Nucleus accumbens (tissue), 56 donors: ENCODE measurements at regions not wholly inside any gene's neighbourhood (a gene's known extent, or its start where the extent isn't known, plus 50 kb on each side); places are given as distances from the start of the nearest gene placed in this dataset.
"Not testable (repeated sequence)": the region's sequence is repeated elsewhere in the genome, so short reads cannot be mapped to it uniquely, and the experiment has no call there.

Experiments used
- DNase-seq, 56 donors: peaks; one replicate each; lab custom pipeline; 2025; lab: John Stamatoyannopoulos, UW

DNA sequence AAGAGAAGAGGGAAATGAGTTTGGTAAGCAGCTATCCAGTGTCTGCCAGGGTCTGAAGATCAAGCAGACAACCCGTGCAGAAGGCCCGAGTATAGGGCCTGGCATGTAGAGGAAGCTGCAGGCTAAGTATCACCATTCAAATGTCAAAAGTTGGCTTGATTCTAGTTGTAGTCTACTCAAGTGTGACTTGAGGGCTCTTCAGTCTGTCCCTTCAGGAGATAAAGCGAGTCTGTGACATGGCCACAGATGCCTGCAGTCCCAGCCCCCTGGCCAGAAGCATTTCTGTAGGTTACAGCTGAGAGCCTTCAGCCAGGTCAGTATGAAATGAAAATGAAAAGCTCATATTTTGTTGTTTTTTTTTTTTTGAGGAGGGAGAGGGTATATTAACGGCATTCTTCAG lies 97.8 kb upstream of the EEPD1 start:
- DNase-seq, result no peak

GRCh38 chr7:36057323-36057722 lies 95.7 kb upstream of the EEPD1 start:
- no peak for DNase-seq

DNA sequence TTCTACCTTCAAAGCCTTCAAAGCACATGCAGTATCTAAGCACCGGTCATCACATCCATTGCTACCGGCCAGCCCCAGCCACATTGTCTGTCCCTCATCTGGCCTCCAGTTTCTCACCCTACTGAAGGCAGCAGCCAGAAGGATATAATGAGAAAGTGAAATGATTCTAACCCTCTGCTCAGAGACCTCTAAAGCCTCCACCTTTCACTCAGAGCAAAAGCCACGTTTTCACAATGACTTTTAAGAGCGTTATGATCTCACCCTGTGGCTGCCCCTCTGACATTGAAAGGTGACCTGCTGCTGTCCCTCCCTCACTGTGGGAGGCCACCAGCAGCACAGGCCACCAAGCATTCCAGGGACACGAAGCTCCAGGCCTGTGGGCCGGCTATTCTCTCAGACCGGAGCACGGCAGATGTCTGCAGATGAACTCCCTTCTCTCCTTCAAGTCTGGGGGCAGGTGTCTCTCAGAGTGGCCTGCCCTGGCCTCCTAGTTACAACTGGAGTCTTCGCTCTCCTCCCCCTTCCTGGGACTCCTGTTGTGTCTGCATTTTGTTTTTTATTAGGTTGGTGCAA lies 94.9 kb upstream of the EEPD1 start:
- DNase-seq, result no peak

DNA sequence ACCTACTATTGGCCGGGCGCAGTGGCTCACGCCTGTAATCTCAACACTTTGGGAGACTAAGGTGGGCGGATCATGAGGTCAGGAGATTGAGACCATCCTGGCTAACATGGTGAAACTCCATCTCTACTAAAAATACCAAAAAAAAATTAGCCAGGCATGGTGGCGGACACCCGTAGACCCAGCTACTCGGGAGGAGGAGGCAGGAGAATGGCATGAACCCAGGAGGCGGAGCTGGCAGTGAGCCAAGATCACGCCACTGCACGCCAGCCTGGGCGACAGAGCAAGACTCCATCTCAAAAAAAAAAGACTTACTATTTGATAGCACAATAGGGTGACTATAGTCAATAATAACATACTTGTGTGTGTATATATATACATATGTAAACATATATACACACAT lies 92.7 kb upstream of the EEPD1 start:
- not testable (repeated sequence) for DNase-seq

DNA sequence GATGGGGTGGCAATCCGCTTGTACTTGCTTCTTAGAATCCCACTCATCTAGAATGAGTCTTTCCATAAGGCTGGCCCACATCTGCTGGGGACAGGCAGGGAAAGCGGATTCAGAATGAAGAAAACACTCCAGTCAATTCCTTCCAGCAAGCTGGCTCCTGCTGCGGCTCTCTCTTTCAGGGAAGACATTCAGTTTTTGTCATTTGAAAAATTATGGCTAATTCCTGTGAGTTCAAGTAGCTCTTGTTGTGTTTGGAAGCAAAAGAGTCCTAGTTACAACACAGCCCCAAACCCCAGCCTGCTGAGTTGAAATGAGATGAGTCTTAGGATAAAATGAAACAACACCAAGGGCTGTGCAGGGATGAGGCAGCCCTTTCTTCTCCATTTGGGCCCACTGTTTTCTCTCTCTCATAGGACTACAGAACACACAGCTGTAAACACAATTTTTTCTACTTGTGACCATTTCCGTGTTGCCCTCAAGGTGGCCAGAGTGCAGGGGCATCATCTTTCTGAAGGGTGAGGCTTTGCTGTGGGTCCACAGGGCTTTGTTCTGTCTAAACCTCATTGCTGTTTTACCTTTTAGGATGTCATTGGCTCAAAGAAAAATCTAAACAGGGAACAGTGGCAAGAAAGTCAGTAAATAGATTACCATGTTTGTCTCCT lies 90.8 kb upstream of the EEPD1 start:
- no peak for DNase-seq

DNA sequence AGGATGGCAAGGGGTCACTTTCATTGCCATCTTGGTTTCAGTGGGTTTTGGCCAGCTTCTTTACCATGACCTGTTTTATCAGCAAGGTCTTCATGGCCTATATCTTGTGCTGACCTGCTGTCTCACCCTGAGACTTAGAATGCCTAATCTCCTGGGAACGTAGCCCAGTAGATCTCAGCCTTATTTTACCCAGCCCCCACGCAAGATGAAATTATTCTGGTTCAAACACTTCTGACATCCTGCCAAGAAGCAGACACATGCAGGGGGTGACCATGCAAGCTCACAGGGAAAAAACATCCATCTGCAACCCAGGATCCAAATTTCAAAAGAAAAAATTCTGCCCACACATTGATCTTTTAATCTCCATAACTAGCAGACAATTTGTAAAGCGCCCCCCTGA lies 88.4 kb upstream of the EEPD1 start:
- no peak for DNase-seq

- not testable (repeated sequence) for DNase-seq
Measured at GRCh38 chr7:36065563-36066342, 87.3 kb upstream of the EEPD1 start.

GRCh38 chr7:36066343-36066664 lies 86.8 kb upstream of the EEPD1 start:
- DNase-seq, result no peak

DNA sequence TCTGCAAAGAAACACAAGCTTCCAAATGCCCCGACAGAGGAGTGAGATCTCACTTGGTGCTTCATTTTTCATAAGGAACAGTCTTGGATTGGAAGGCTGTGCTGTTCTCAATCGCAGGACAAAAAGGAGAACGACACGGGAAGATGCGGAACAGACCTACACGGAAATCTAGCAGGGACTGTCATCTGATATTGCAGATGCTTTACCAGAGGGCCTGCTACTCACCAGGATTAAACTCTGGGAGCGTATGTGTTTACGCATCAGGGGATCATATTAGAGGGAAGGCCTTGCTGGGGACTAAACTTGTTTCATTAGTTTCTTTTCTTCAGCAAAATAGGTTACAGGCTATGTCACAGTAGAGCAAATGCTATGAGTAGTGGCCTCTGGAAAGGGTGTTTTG lies 82.8 kb upstream of the EEPD1 start:
- no peak for DNase-seq

DNA sequence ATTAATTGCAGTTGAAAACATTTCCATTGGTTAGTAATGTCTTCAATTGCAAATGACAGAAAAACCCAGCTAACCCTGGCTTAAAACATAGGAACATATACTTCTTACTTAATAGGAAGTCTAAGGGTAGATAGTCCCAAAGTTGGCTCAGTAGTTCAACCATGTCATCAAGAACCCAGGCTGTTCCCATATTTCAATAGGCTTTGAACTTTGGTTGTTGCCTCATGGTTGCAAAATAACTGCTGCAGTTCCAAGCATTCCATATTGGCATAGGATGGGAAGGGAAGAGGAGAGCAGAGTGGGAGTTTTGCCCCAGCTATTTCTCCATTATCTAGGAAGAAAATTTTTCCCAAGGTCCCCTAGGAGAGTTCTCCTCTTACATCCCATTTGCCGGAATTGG lies 81.4 kb upstream of the EEPD1 start:
- no peak for DNase-seq

DNA sequence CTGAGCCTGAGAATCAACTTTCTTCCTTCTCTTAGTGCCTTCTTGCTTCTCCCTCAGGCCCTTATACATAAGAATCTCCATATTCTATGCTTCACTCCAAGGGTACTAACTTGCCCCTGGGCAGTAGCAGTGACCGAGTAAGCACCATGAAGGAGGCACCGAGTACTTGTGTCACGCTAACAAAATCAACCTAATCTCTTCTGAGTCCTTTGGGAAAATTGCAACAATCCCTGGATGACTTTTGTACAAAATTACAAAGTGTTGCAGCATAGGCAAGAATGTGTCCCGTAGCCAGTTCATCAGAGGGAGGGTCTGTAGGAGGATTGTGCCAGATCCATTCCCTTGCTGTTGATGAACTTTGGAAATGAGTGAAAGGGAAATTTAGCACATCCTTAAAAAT lies 80.4 kb upstream of the EEPD1 start:
- no peak for DNase-seq

DNA sequence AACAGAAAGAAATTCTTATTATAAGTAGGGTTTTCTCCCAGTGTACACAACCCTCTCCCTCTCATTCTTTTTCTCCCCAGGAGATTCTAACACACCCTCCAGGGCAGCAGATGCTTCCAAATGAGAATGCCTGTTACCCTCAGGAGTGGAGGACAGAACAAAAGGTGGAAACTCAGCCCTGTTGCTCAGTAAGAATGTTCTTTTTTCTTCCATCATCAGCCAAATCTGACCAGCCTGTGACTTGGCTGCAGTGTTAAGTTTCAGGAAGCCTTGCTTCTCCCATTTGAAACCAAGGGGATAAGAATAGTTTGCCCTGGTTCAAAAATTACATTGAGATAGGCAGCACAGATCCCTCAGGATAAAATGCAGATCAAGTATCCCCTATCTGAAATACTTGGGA lies 77.5 kb upstream of the EEPD1 start:
- no peak for DNase-seq

- no peak for DNase-seq
Measured at GRCh38 chr7:36076074-36076473, 77.0 kb upstream of the EEPD1 start.

DNA sequence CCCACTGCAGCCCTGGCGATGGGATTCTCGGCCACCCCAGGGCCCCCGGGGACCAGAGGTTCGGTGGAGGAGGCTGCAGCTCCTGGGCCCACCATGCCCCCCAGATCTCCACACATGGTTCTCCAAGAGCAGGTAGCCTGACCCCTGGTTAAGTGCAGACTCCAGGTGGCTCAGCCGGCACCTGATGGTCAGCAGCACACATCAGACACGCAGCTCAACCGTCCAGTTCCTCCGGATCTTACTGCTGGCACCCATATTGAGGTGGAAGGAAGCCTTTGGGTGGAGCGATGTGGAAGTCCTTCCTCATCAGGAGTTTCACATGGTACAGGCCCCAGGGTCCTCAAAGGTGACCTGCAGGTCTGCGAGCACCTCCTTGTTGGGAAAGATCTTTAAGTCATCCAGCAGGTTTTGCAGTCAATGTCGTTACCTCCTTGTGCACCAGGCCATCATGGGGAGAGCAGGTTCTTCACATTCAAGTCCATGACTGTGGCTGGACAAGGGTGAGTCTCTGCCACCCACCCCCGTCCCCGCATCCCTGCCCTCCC lies 74.2 kb upstream of the EEPD1 start:
- DNase-seq, result no peak

DNA sequence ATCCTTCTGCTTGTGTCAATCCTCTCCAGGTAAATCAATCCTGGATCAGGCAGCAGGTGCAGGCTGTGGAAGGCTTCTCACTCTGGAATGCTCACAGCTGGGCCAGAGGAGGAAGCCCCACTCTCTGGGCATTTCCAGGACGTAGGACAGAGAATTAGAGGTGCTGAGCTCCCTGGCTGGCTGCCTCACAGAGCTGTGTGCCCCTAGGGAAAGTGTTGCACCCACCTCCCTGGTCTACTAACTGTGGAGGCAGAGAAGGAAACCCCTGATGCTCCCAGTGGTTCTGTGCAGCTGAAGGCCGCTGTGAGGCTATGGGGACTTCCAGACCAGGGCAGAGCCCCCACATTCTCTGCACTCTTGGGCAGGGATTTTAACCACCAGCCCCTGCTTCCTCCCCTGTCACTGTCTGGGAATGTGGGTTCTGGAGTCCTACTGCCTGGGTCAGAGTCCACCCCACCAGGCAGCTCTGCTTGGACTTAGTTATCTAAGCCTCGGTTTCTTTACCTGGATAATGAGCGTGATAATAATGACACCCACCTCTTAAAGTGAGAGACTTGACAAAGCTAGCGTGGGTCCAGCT lies 73.5 kb upstream of the EEPD1 start:
- DNase-seq, result no peak

DNA sequence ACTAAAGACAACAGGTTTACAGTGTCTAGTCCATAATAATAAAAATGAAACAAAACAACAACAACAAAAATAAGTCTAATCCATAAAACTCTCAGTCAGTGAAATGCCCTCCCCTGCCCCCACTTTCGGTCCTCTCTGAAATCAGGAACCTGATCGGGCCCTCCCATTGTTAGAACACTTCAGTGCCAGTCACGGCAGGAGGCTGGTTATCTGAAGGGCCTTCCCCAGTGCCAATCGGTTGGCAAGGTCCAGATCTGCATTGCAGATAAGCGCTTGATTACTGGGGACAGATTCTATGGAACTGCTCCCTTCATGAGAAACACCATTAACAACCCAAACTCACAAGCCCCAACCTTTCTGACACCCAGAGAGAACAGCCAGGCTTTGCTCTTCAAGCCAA lies 72.2 kb upstream of the EEPD1 start:
- DNase-seq, result no peak

- no peak for DNase-seq
Measured at GRCh38 chr7:36082216-36082615, 70.8 kb upstream of the EEPD1 start.

DNA sequence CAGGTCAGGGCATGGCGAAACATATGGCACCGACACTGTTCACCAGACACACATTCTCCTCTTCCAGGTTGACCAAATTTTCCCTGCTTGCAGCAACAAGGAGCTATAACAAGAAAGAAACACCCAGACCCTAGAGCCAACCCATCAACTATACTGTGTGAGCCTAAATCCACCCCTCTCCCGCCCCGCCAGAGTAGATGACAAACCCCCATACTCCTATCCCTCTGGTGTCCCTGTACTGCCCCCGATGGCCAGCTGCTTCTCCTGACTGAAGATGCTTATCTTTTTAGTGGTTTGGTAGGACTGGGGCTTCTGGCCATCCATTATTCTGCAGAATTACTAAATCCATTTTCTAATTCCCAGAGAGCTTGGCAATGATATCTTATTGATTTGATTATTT lies 70.1 kb upstream of the EEPD1 start:
- DNase-seq, result no peak

GRCh38 chr7:36083626-36084380 lies 69.3 kb upstream of the EEPD1 start:
- no peak for DNase-seq

DNA sequence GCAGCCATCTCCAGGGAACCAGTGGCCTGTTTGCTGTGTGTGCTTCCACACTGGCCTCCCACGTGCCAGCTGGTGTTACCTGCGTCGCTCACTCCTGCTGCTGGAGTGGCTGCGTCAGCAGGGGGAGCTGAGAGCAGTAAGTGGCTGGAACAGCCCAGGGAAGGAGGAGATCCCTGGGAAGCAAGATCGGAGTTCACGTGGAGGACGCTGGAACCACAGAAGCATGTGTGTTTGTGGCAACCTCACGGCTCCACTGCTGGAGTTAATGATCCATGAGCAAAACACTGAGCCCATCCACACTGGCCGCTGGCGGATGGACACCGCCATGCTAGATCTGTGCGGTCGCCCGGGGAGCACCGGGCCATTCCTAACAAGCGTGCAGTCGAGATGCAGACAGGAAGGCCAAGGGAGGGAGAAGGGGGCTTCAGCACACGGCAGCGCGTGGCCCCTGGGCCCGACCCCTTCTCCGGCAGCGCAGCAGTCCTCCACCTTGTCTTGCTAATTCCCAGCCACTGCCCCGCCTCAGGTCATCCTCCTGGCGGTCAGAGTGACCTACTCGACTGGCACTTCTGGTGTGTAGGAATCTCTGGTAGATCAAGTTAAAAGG lies 68.5 kb upstream of the EEPD1 start:
- DNase-seq, result peak in 7 of 56 donors; percentile 3 to 21 (median 6)
